PC-3 (cell line): ENCODE measurements at regions not wholly inside any gene's neighbourhood (a gene's known extent, or its start where the extent isn't known, plus 50 kb on each side); places are given as distances from the start of the nearest gene placed in this dataset.

ENCODE experiments used
- EZH2phosphoT487 ChIP-seq: fragments of 300-600 bp; sonication (generic); IDR thresholded peaks from 2 replicates; pipeline ENCODE4 v1.6.1; 2018; ENCODE audit warnings: mild to moderate bottlenecking, antibody characterized with exemption, low read length, borderline replicate concordance
- TF ChIP-seq, protein P1 (sequence below): fragments of 300-600 bp; sonication (generic); conservative IDR thresholded peaks from 2 replicates; pipeline ENCODE4 v1.5.1; 2017; ENCODE audit warnings: antibody characterized with exemption, low read depth, mild to moderate bottlenecking, low read length

DNA sequence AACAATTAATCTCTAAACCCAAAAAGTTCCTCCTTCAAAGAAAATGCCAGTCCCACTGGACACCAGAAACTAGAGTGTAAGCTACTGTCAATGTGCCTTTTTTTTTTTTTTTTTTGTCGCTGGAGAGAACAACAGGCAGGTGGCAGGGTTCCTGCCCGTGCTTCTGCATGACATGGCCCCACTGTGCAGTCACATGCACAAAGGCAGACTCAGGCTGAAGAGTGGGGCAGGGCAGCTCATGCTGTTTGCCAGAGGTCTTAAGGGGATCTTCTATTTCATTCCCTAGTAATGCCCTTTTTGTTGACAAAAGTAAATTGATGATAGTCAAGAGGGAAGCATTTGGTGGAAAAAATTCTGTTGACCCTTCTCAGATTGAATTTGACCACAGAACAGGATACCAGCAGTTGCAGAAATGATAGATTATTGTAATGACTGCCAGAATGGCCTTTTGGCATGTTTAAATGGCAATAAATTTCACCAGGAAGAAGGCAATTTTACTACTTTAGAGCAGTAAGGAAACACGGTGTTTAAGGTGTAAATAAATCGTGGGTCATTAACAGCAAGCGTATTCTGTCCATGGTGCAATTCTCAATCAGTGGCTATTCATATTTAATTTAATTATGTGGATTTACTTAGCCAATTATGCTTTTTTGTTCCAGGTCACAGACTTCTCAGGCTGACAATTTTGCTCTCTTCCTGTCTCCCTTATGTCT is 80.9 kb downstream of the NKX6-1 start:
- TF ChIP-seq, protein P1, sequence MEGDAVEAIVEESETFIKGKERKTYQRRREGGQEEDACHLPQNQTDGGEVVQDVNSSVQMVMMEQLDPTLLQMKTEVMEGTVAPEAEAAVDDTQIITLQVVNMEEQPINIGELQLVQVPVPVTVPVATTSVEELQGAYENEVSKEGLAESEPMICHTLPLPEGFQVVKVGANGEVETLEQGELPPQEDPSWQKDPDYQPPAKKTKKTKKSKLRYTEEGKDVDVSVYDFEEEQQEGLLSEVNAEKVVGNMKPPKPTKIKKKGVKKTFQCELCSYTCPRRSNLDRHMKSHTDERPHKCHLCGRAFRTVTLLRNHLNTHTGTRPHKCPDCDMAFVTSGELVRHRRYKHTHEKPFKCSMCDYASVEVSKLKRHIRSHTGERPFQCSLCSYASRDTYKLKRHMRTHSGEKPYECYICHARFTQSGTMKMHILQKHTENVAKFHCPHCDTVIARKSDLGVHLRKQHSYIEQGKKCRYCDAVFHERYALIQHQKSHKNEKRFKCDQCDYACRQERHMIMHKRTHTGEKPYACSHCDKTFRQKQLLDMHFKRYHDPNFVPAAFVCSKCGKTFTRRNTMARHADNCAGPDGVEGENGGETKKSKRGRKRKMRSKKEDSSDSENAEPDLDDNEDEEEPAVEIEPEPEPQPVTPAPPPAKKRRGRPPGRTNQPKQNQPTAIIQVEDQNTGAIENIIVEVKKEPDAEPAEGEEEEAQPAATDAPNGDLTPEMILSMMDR: no peak
- no peak for TF ChIP-seq EZH2phosphoT487
